ENCODE measurements at regions not wholly inside any gene's neighbourhood (a gene's known extent, or its start where the extent isn't known, plus 50 kb on each side); places are given as distances from the start of the nearest gene placed in this dataset.

DNA sequence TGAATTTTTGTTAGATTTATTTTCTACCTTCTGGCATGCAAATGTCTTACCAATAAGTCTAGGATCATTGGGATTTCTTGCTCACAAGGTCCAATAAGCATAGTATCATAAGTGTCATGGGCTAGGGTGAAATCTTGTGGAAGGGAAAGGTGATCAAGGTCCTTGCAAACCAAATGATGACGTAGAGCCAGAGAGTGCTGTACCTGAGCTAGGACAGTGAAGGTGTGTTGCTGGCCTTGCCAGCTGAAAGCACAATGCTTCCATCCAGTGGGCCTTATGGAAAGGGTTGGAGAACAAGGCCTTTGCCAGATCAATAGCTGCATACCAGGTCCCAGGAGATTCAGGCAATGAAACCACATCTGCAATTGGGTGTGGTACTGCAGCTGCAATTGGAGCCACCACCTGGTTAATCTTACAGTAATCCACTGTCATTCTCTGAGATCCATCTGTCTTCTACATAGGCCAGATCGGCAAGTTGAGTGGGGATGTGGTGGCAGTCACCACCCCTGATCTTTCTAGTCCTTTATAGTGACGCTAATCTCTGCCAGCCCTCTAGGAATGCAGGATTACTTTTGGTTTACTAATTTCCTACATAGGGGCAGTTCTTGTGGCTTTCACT is 208.9 kb upstream of the MYL2 start:
- TF ChIP-seq, protein P1, sequence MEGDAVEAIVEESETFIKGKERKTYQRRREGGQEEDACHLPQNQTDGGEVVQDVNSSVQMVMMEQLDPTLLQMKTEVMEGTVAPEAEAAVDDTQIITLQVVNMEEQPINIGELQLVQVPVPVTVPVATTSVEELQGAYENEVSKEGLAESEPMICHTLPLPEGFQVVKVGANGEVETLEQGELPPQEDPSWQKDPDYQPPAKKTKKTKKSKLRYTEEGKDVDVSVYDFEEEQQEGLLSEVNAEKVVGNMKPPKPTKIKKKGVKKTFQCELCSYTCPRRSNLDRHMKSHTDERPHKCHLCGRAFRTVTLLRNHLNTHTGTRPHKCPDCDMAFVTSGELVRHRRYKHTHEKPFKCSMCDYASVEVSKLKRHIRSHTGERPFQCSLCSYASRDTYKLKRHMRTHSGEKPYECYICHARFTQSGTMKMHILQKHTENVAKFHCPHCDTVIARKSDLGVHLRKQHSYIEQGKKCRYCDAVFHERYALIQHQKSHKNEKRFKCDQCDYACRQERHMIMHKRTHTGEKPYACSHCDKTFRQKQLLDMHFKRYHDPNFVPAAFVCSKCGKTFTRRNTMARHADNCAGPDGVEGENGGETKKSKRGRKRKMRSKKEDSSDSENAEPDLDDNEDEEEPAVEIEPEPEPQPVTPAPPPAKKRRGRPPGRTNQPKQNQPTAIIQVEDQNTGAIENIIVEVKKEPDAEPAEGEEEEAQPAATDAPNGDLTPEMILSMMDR (IDR thresholded peaks at IDR 0.05): no peak
- no peak for TF ChIP-seq EZH2 (IDR thresholded peaks at IDR 0.05; ENCODE audit: borderline replicate concordance, insufficient read depth, low read depth, low read length, poor library complexity, severe bottlenecking)
